ENCODE measurements at regions not wholly inside any gene's neighbourhood (a gene's known extent, or its start where the extent isn't known, plus 50 kb on each side); places are given as distances from the start of the nearest gene placed in this dataset.

DNA sequence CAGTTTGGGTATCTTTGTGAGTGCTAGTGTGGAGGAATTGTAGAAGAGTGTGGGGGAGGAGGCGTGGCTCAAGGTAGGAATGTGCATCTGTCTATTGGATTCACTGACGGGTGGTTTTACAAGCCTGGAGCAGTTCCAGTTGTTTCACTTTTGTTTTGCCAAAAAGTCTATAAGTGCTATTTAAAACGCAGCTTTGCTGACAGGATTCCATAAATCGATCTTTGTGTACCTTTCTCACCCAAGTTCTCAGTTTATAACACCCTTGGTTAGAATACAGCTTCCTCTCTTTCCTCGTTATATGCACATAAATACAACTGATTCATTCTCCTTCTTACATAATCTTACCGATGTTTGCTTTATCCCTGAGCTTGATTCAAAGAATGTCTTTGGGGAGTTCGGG, 123.2 kb upstream of the UBE2E2 start:
- DNase-seq = no peak

GRCh38 chr3:23083701-23084100, 119.4 kb upstream of the UBE2E2 start:
- DNase-seq = no peak

GRCh38 chr3:23084367-23084766, 118.8 kb upstream of the UBE2E2 start:
- DNase-seq = no peak

GRCh38 chr3:23085261-23085660, 117.9 kb upstream of the UBE2E2 start:
- DNase-seq = no peak

DNA sequence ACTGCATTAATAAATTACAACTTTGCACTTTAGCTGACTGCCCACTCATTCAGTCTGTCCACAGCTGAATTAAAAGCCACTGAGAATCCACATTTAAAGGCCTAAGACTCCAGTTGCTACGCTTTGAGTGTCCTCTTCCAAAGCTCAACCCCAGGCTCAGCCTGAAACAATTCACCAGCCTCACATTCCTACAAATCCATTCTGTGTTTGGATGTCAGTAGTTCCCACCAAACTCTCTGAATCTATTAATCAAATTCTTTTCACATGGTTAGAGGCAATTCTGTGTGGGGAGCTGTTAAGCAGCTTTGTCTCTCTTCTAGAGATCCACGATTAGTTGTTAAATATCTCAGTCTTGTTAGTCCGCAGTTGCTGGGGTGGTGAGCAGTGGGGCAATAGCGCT, 116.8 kb upstream of the UBE2E2 start:
- no peak for DNase-seq

DNA sequence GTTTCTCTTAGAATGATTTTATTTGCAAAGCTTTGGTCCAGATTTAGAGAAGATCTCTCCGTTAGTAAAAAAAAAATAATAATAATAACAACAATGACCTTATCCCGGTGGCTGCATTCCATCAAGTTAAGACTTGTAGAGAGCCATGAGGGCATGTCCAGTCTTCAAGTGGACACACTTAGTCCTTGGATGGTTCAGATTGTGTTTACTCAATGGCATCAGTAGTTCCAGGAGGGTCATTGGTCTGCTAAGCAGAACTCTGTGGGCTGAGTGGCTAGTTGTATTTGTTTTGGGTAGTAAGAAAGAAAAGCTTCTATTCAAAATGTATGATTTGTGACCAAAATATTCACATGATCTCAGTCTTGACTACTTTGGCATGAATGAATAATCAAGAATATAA, 116.3 kb upstream of the UBE2E2 start:
- DNase-seq = no peak

DNA sequence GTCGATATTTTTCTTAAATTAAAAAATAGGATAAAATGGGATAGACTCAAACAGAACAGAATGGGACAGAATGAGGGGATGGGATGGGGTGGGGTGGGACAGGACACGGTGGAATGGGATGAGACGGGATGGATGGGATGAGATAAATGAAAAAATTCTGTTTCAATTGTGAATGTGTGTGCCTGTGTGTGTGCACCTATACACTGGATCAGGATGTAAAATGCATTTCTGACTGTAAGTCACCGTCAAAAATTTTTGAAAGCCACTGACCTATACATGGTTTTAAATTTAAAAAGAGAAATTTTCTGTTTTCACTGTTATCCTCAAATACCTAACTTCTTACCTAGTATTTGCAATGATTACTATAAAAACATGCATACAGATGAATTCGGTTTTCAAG, 108.7 kb upstream of the UBE2E2 start:
- no peak for DNase-seq

GRCh38 chr3:23094890-23095462, 108.2 kb upstream of the UBE2E2 start:
- DNase-seq = no peak

DNA sequence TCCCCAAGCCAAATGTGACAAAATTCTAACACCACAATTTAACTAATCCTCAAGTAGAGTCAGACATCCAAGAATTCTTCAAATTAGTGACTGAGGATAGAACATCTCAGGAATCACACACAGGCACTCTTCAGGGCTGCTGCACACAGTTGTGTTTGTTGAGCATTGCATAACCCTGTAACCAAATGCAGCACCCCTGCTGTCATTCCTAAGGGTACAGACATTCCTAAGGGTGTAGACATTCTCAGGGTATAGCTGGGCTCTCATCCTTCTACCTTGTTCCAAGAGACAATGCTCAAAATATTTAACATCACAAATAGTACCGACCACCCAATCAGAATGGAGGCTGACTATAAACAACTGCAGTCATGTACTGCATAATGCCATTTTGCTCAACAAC, 107.1 kb upstream of the UBE2E2 start:
- no peak for DNase-seq

- no peak for DNase-seq
These were observed 104.1 kb upstream of the UBE2E2 start for GRCh38 chr3:23099021-23099420.

GRCh38 chr3:23099677-23100076, 103.5 kb upstream of the UBE2E2 start:
- no peak for DNase-seq

- DNase-seq = no peak
These were observed 103.0 kb upstream of the UBE2E2 start for GRCh38 chr3:23100106-23100505.

- no peak for DNase-seq
These were observed 99.4 kb upstream of the UBE2E2 start for GRCh38 chr3:23103764-23104163.

GRCh38 chr3:23105048-23105447, 98.1 kb upstream of the UBE2E2 start:
- DNase-seq = no peak

- no peak for DNase-seq
These were observed 96.5 kb upstream of the UBE2E2 start for GRCh38 chr3:23106666-23107065.

- DNase-seq = no peak
These were observed 95.9 kb upstream of the UBE2E2 start for GRCh38 chr3:23107221-23107620.

- no peak for DNase-seq
These were observed 94.6 kb upstream of the UBE2E2 start for GRCh38 chr3:23108451-23109057.

DNA sequence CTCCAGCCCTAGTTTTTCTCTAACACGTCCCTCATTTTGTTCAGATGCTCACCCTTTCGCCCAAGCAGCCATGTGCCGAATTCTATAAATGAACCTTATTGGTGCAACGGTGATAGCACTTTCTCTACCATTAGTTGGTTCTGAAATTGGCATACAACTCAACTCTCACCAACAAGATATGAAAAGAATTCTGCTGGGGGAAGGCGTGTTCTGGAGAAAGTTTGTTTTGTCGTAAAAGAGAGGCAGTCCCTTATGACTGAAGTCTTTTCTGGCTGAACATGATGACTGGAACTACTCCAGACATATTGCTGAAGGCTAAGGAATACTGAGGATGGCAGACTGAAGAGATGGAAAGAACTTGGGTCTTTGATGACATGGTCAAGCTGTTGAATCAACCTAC, 91.8 kb upstream of the UBE2E2 start:
- DNase-seq = no peak

GRCh38 chr3:23111797-23112196, 91.3 kb upstream of the UBE2E2 start:
- no peak for DNase-seq

- DNase-seq = no peak
These were observed 90.6 kb upstream of the UBE2E2 start for GRCh38 chr3:23112491-23112890.

DNA sequence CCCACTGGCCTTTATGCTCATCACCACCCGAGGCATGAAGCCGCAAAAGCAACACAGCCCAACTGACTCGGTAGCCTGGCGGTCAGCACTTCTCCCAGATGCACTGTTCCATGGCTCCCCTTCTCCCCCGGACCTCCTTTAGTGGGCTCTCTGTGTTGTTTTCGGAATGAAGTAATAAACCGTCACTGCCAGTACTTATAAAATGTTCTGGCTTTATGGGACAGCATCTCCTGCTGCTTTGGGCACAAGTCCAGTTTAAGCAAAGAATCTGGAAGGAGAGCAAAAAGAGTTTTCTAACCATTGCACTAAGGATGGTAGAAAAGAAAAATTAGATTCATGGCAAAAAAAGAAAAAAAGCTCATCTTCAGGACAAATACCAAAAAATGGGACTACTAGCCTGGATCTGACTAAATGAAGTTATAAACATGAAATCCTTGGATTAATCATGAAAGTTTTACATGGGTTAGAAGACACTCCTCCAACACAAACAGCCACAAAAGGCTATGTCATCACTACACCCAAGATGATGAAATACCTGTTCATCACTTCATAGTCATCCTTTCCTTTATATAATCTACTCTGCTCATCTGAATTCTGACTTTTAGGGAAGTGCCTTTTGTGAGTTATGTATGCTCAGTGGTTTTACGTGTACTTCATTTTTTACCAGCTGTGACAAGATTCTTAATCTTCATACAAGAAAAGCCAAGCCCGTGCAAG, 89.5 kb upstream of the UBE2E2 start:
- DNase-seq = no peak

- DNase-seq = no peak
These were observed 88.7 kb upstream of the UBE2E2 start for GRCh38 chr3:23114432-23114831.

DNA sequence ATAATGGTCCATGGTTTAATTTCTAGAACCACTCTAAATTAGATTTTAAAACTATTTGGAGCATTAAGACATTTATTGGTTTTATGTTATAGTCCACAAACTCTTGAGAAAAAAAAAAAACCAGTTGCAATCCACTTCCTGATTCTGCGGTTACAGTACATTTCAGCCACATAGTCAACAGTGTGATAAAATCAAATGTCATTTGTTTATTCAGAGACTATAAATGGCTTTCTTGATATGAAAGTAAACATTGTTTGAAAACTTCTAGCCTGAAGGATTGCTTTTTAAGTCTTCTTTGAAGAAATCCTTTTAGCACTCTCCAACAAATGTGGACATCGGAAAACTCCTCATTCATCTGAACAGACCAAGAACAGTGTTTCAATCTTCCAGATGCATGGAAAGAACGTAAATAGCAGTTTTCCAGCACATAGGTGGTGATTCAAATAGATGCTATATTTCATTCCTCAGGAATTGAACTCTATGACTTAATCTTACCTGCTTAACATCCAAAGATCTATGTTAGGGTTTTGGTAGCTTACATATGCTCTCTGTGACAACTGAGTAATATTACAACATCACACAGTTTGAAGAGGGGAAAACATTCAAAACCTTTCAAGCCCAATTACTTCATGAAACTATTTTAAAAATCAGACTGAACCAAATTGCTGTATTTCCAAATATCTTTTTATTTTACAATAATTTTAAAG, 87.8 kb upstream of the UBE2E2 start:
- DNase-seq = no peak
